Left renal cortex interstitium (tissue), 4 donors: ENCODE measurements at regions not wholly inside any gene's neighbourhood (a gene's known extent, or its start where the extent isn't known, plus 50 kb on each side); places are given as distances from the start of the nearest gene placed in this dataset.

Source experiments
- DNase-seq, 4 donors: peaks; one replicate each; pipeline ENCODE4 v3.0.0-alpha.2; 2013; ENCODE audit warnings: low read depth in 4 of 4, low spot score in 2 of 4, missing footprints in 1 of 4

DNA sequence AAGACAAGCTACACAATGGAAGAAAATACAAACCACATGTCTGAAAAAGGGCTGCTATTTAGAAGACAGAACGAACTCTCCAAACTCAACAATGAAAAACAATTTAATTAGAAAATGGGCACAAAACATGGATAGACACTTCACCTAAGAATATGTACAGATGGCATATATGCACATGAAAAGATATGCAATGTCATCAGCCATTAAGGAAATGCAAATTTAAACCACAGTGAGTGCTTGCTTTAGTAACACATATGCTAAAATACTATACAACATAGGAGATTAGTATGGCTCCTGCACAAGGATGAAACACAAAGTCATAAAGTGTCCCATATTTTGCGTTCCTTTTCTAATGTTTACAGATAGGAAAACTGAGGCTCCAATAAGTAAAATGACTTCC lies 60.4 kb upstream of the FAM83B start:
- no peak for DNase-seq

DNA sequence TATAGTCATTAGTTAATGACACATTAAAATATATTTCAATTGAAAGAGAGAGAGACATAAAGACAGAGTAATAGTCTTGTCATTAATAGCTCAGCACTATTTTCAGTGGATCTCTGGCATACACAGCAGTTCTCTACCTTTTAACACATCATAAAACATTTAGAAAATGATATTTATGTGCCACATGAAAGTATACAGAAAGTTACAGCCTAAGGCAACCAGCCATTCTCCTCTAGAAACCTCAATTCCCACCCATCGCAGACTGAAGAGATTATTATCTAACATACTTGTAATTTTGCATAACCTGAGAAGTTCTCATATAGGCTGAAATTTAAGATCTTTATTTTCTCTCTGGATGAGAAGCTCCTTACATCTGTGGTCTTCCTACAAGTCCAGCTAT lies 58.7 kb upstream of the FAM83B start:
- DNase-seq: no peak
